GM23338 (cell line): ENCODE measurements at regions not wholly inside any gene's neighbourhood (a gene's known extent, or its start where the extent isn't known, plus 50 kb on each side); places are given as distances from the start of the nearest gene placed in this dataset.

ENCODE experiments used
- ATAC-seq: fragments of 200-7000 bp; cut with Tn5 transposase; 3 replicates; pipeline ENCODE4 v1.9.1; 2020
- DNase-seq: peaks from one replicate; pipeline ENCODE4 v3.0.0-alpha.2; 2015; ENCODE audit warnings: low spot score
- H2AFZ ChIP-seq: fragments of 200-600 bp; sonication (generic); 2 replicates; pipeline ENCODE4 v1.8.0; 2016; ENCODE audit warnings: antibody characterized with exemption, mild to moderate bottlenecking, moderate library complexity
- H3F3A ChIP-seq: fragments of 200-600 bp; sonication (generic); replicated peaks from 2 replicates; pipeline ENCODE4 v1.8.0; 2017; ENCODE audit warnings: antibody characterized with exemption, mixed run types, low read depth
- H3K27ac ChIP-seq: fragments of 200-600 bp; sonication (generic); 2 replicates; pipeline ENCODE4 v1.6.1; 2016; ENCODE audit warnings: low read depth
- H3K27me3 ChIP-seq: fragments of 200-600 bp; sonication (generic); 2 replicates; pipeline ENCODE4 v1.8.0; 2016; ENCODE audit warnings: mild to moderate bottlenecking, mixed run types, moderate library complexity; ENCODE audit not compliant: insufficient read depth
- H3K36me3 ChIP-seq: fragments of 200-600 bp; sonication (generic); 2 replicates; pipeline ENCODE4 v1.8.0; 2016; ENCODE audit warnings: mild to moderate bottlenecking; ENCODE audit not compliant: insufficient read depth
- H3K4me1 ChIP-seq: fragments of 200-600 bp; sonication (generic); 2 replicates; pipeline ENCODE4 v1.8.0; 2016; ENCODE audit warnings: mild to moderate bottlenecking, moderate library complexity; ENCODE audit not compliant: insufficient read depth
- H3K4me2 ChIP-seq: fragments of 200-600 bp; sonication (generic); 2 replicates; pipeline ENCODE4 v1.7.1; 2017; ENCODE audit warnings: mixed run types
- H3K4me3 ChIP-seq: fragments of 200-600 bp; sonication (generic); 2 replicates; pipeline ENCODE4 v1.6.1; 2016; ENCODE audit warnings: mixed run types
- H3K79me2 ChIP-seq: fragments of 200-600 bp; sonication (generic); replicated peaks from 2 replicates; pipeline ENCODE4 v1.8.0; 2017; ENCODE audit warnings: mild to moderate bottlenecking; ENCODE audit not compliant: insufficient read depth
- H3K9me2 ChIP-seq: fragments of 200-600 bp; sonication (generic); 2 replicates; pipeline ENCODE4 v1.8.0; 2017; ENCODE audit not compliant: insufficient read depth
- H4K20me1 ChIP-seq: fragments of 200-600 bp; sonication (generic); replicated peaks from 2 replicates; pipeline ENCODE4 v1.8.0; 2017; ENCODE audit warnings: mild to moderate bottlenecking; ENCODE audit not compliant: insufficient read depth
- H3K27ac Mint-ChIP-seq: 2 replicates; pipeline ENCODE4 v1.8.0; 2020; ENCODE audit warnings: inconsistent platforms, mild to moderate bottlenecking, moderate library complexity, mixed read lengths
- H3K27me3 Mint-ChIP-seq: 3 replicates; pipeline ENCODE4 v1.8.0; 2022; ENCODE audit warnings: low read depth, mild to moderate bottlenecking, moderate library complexity, mixed read lengths, inconsistent platforms; ENCODE audit not compliant: insufficient read depth, poor library complexity
- H3K36me3 Mint-ChIP-seq: 3 replicates; pipeline ENCODE4 v1.8.0; 2021; ENCODE audit warnings: low read depth, mild to moderate bottlenecking, inconsistent platforms, moderate library complexity, mixed read lengths
- H3K4me1 Mint-ChIP-seq: 3 replicates; pipeline ENCODE4 v1.8.0; 2020; ENCODE audit warnings: mild to moderate bottlenecking, inconsistent platforms, mixed read lengths
- H3K4me3 Mint-ChIP-seq: 3 replicates; pipeline ENCODE4 v1.8.0; 2021; ENCODE audit warnings: moderate library complexity, mild to moderate bottlenecking, inconsistent platforms, mixed read lengths
- H3K9me3 Mint-ChIP-seq: 3 replicates; pipeline ENCODE4 v1.8.0; 2020; ENCODE audit warnings: moderate library complexity, mild to moderate bottlenecking, inconsistent platforms, mixed read lengths
- CREB1 ChIP-seq: fragments of 250-450 bp; sonication (Bioruptor Pico); IDR thresholded peaks from 2 replicates; pipeline ENCODE4 v1.5.0; 2020; ENCODE audit warnings: low read depth, mild to moderate bottlenecking, moderate library complexity
- ETS1 ChIP-seq: IDR thresholded peaks from 2 replicates; pipeline ENCODE4 v1.6.1; 2016; ENCODE audit warnings: antibody characterized with exemption
- JUNB ChIP-seq: IDR thresholded peaks from one replicate; pipeline ENCODE4 v1.6.1; 2016; ENCODE audit warnings: antibody characterized with exemption; ENCODE audit not compliant: unreplicated experiment
- NANOG ChIP-seq: IDR thresholded peaks from 2 replicates; pipeline ENCODE4 v1.6.1; 2016; ENCODE audit warnings: antibody characterized with exemption, borderline replicate concordance
- POLR2AphosphoS5 ChIP-seq: IDR thresholded peaks from 2 replicates; pipeline ENCODE4 v1.6.1; 2016; ENCODE audit warnings: antibody characterized with exemption, low read depth
- STAT1 ChIP-seq: IDR thresholded peaks from one replicate; pipeline ENCODE4 v1.6.1; 2016; ENCODE audit warnings: antibody characterized with exemption; ENCODE audit not compliant: unreplicated experiment
- ZNF462 ChIP-seq: fragments of 250-450 bp; sonication (Bioruptor Pico); IDR thresholded peaks from 2 replicates; pipeline ENCODE4 v1.5.0; 2020; ENCODE audit warnings: mild to moderate bottlenecking, moderate library complexity

DNA sequence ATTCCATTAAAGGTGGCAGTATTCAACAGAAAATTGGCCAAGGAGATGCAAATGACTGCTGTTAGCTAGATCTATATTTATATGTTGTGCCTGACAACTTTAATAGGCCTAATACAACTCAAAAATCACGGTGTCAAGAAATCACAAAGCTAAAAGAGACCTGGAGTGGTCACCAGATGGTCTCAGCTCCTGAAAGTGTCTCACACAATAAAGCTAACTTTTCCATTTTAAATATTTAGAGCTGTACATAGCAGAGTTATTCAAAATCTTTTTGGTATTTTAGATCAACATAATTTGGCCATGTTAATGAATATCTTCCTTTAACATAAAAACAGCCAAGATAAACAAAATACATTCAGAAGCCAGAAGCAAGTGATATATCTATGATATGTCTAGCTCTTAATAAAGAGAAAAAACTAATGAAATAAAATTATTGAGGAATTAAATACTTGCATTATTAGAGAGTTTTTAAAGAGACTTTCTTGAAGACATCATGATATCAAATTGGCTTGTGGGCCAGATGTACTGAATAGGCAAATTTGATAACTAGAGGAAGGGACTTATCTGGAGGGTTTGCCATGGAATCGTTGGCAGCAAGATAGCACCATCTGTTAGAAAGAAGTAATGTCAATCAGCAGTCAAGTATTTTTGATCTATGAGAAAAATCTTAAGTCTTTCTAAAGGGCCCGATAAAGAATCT, 84.9 kb upstream of the SCAF8 start (continued):
- TF ChIP-seq STAT1 (no peak), JUNB (no peak), ZNF462 (no peak), POLR2AphosphoS5 (no peak), ETS1 (no peak), CREB1 (no peak), NANOG (no peak)

GRCh38 chr6:154648888-154649205, 84.4 kb upstream of the SCAF8 start:
- H3K4me1 Mint-ChIP-seq, result peaks cover 6% of the 10 kb centered on the region; the same call in 2 of the 3 replicates
- no peak for ATAC-seq
- TF ChIP-seq ZNF462, result no peak
- TF ChIP-seq JUNB, result no peak

More at GRCh38 chr6:154648888-154649205, 84.4 kb upstream of the SCAF8 start:
- Histone ChIP-seq H3K9me2 (no peaks in the 10 kb centered on the region; the same call in 1 of the 2 replicates), H3K36me3 (no peaks in the 10 kb centered on the region), H3K4me3 (no peak overlapping the region), H4K20me1 (no peaks in the 10 kb centered on the region), H3K79me2 (no peaks in the 10 kb centered on the region), H3F3A (no peaks in the 10 kb centered on the region), H3K27ac (no peak overlapping the region), H2AFZ (no peak overlapping the region), H3K4me2 (no peak overlapping the region), H3K27me3 (no peaks in the 10 kb centered on the region), H3K4me1 (no peaks in the 10 kb centered on the region)
- Mint-ChIP-seq H3K27ac (no peak overlapping the region), H3K9me3 (no peaks in the 10 kb centered on the region), H3K4me3 (no peak overlapping the region), H3K27me3 (peaks cover 3% of the 10 kb centered on the region), H3K36me3 (no peaks in the 10 kb centered on the region)
- DNase-seq, result no peak
